ENCODE measurements at regions not wholly inside any gene's neighbourhood (a gene's known extent, or its start where the extent isn't known, plus 50 kb on each side); places are given as distances from the start of the nearest gene placed in this dataset.

GRCh38 chr2:120989512-120990441 is 254.1 kb downstream of the GLI2 start:
- TF ChIP-seq CTCF (IDR thresholded peaks at IDR 0.05): no peak
- no peak for TF ChIP-seq FOXP4 (CRISPR knock-in tag; IDR thresholded peaks at IDR 0.05)
- no peak for TF ChIP-seq ATF3 (CRISPR knock-in tag; conservative IDR thresholded peaks at IDR 0.05)
